ENCODE measurements at regions not wholly inside any gene's neighbourhood (a gene's known extent, or its start where the extent isn't known, plus 50 kb on each side); places are given as distances from the start of the nearest gene placed in this dataset.

GRCh38 chr1:239436286-239436685 lies 49.9 kb downstream of the CHRM3 start:
- TF ChIP-seq EZH2 (IDR thresholded peaks at IDR 0.05) (no peak), POLR2AphosphoS5 (IDR thresholded peaks at IDR 0.05; ENCODE audit: borderline replicate concordance, low read depth, low read length) (no peak), FOXP2 (optimal IDR thresholded peaks at IDR 0.05; ENCODE audit: control extremely low read depth, extremely low read length, insufficient read depth) (no peak)
- Histone ChIP-seq H3K9ac (ENCODE audit: insufficient read length) (no peak overlapping the region), H3K9me3 (ENCODE audit: low read depth, low read length) (no peaks in the 10 kb centered on the region), H3K36me3 (ENCODE audit: insufficient read depth, low read length) (no peaks in the 10 kb centered on the region), H3K4me3 (no peak overlapping the region), H3K27ac (no peak overlapping the region)
- DNase-seq (ENCODE audit: low read depth, low spot score), result no peak

GRCh38 chr1:239437822-239438221 lies 51.5 kb downstream of the CHRM3 start:
- Histone ChIP-seq H3K4me3 (no peak overlapping the region), H3K36me3 (ENCODE audit: insufficient read depth, low read length) (no peaks in the 10 kb centered on the region), H3K9me3 (ENCODE audit: low read depth, low read length) (no peaks in the 10 kb centered on the region), H3K9ac (ENCODE audit: insufficient read length) (no peak overlapping the region), H3K27ac (no peak overlapping the region)
- DNase-seq (ENCODE audit: low read depth, low spot score), result no peak
- TF ChIP-seq FOXP2 (optimal IDR thresholded peaks at IDR 0.05; ENCODE audit: control extremely low read depth, extremely low read length, insufficient read depth) (no peak), EZH2 (IDR thresholded peaks at IDR 0.05) (no peak), POLR2AphosphoS5 (IDR thresholded peaks at IDR 0.05; ENCODE audit: borderline replicate concordance, low read depth, low read length) (no peak)

GRCh38 chr1:239438891-239439290 lies 52.5 kb downstream of the CHRM3 start:
- no peak overlapping the region for H3K9ac ChIP-seq (ENCODE audit: insufficient read length)
- TF ChIP-seq FOXP2 (optimal IDR thresholded peaks at IDR 0.05; ENCODE audit: control extremely low read depth, extremely low read length, insufficient read depth) (no peak), POLR2AphosphoS5 (IDR thresholded peaks at IDR 0.05; ENCODE audit: borderline replicate concordance, low read depth, low read length) (no peak), EZH2 (IDR thresholded peaks at IDR 0.05) (no peak)
- H3K36me3 ChIP-seq (ENCODE audit: insufficient read depth, low read length), result no peaks in the 10 kb centered on the region
- no peak for DNase-seq (ENCODE audit: low read depth, low spot score)
- no peak overlapping the region for H3K27ac ChIP-seq
- H3K9me3 ChIP-seq (ENCODE audit: low read depth, low read length), result no peaks in the 10 kb centered on the region
- H3K4me3 ChIP-seq, result no peak overlapping the region

GRCh38 chr1:239443361-239443760 lies 57.0 kb downstream of the CHRM3 start:
- no peak for DNase-seq (ENCODE audit: low read depth, low spot score)
- H3K27ac ChIP-seq, result no peak overlapping the region
- no peak overlapping the region for H3K9ac ChIP-seq (ENCODE audit: insufficient read length)
- no peak for TF ChIP-seq FOXP2 (optimal IDR thresholded peaks at IDR 0.05; ENCODE audit: control extremely low read depth, extremely low read length, insufficient read depth)
- no peak for TF ChIP-seq EZH2 (IDR thresholded peaks at IDR 0.05)
- TF ChIP-seq POLR2AphosphoS5 (IDR thresholded peaks at IDR 0.05; ENCODE audit: borderline replicate concordance, low read depth, low read length), result no peak
- H3K36me3 ChIP-seq (ENCODE audit: insufficient read depth, low read length), result no peaks in the 10 kb centered on the region
- no peak overlapping the region for H3K4me3 ChIP-seq
- H3K9me3 ChIP-seq (ENCODE audit: low read depth, low read length), result no peaks in the 10 kb centered on the region

GRCh38 chr1:239446611-239447010 lies 60.2 kb downstream of the CHRM3 start:
- no peaks in the 10 kb centered on the region for H3K9me3 ChIP-seq (ENCODE audit: low read depth, low read length)
- H3K36me3 ChIP-seq (ENCODE audit: insufficient read depth, low read length), result no peaks in the 10 kb centered on the region
- no peak for DNase-seq (ENCODE audit: low read depth, low spot score)
- no peak overlapping the region for H3K9ac ChIP-seq (ENCODE audit: insufficient read length)
- no peak overlapping the region for H3K27ac ChIP-seq
- TF ChIP-seq POLR2AphosphoS5 (IDR thresholded peaks at IDR 0.05; ENCODE audit: borderline replicate concordance, low read depth, low read length) (no peak), EZH2 (IDR thresholded peaks at IDR 0.05) (no peak), FOXP2 (optimal IDR thresholded peaks at IDR 0.05; ENCODE audit: control extremely low read depth, extremely low read length, insufficient read depth) (no peak)
- no peak overlapping the region for H3K4me3 ChIP-seq

GRCh38 chr1:239448911-239449310 lies 62.5 kb downstream of the CHRM3 start:
- Histone ChIP-seq H3K36me3 (ENCODE audit: insufficient read depth, low read length) (no peaks in the 10 kb centered on the region), H3K4me3 (no peak overlapping the region), H3K9ac (ENCODE audit: insufficient read length) (no peak overlapping the region), H3K27ac (no peak overlapping the region), H3K9me3 (ENCODE audit: low read depth, low read length) (no peaks in the 10 kb centered on the region)
- no peak for DNase-seq (ENCODE audit: low read depth, low spot score)
- TF ChIP-seq POLR2AphosphoS5 (IDR thresholded peaks at IDR 0.05; ENCODE audit: borderline replicate concordance, low read depth, low read length) (no peak), FOXP2 (optimal IDR thresholded peaks at IDR 0.05; ENCODE audit: control extremely low read depth, extremely low read length, insufficient read depth) (no peak), EZH2 (IDR thresholded peaks at IDR 0.05) (no peak)

- TF ChIP-seq POLR2AphosphoS5 (IDR thresholded peaks at IDR 0.05; ENCODE audit: borderline replicate concordance, low read depth, low read length), result no peak
- no peak for TF ChIP-seq FOXP2 (optimal IDR thresholded peaks at IDR 0.05; ENCODE audit: control extremely low read depth, extremely low read length, insufficient read depth)
- TF ChIP-seq EZH2 (IDR thresholded peaks at IDR 0.05), result no peak
- Histone ChIP-seq H3K36me3 (ENCODE audit: insufficient read depth, low read length) (no peaks in the 10 kb centered on the region), H3K27ac (no peak overlapping the region), H3K4me3 (no peak overlapping the region), H3K9me3 (ENCODE audit: low read depth, low read length) (no peaks in the 10 kb centered on the region), H3K9ac (ENCODE audit: insufficient read length) (no peak overlapping the region)
- DNase-seq (ENCODE audit: low read depth, low spot score), result no peak
Observed at GRCh38 chr1:239455743-239456142, 69.4 kb downstream of the CHRM3 start.

GRCh38 chr1:239456788-239457187 lies 70.4 kb downstream of the CHRM3 start:
- no peak overlapping the region for H3K27ac ChIP-seq
- no peak overlapping the region for H3K9ac ChIP-seq (ENCODE audit: insufficient read length)
- no peaks in the 10 kb centered on the region for H3K36me3 ChIP-seq (ENCODE audit: insufficient read depth, low read length)
- no peak for DNase-seq (ENCODE audit: low read depth, low spot score)
- H3K9me3 ChIP-seq (ENCODE audit: low read depth, low read length), result no peaks in the 10 kb centered on the region
- TF ChIP-seq POLR2AphosphoS5 (IDR thresholded peaks at IDR 0.05; ENCODE audit: borderline replicate concordance, low read depth, low read length), result no peak
- TF ChIP-seq FOXP2 (optimal IDR thresholded peaks at IDR 0.05; ENCODE audit: control extremely low read depth, extremely low read length, insufficient read depth), result no peak
- TF ChIP-seq EZH2 (IDR thresholded peaks at IDR 0.05), result no peak
- no peak overlapping the region for H3K4me3 ChIP-seq

- TF ChIP-seq FOXP2 (optimal IDR thresholded peaks at IDR 0.05; ENCODE audit: control extremely low read depth, extremely low read length, insufficient read depth) (no peak), POLR2AphosphoS5 (IDR thresholded peaks at IDR 0.05; ENCODE audit: borderline replicate concordance, low read depth, low read length) (no peak), EZH2 (IDR thresholded peaks at IDR 0.05) (no peak)
- Histone ChIP-seq H3K9me3 (ENCODE audit: low read depth, low read length) (no peaks in the 10 kb centered on the region), H3K4me3 (no peak overlapping the region), H3K9ac (ENCODE audit: insufficient read length) (no peak overlapping the region), H3K27ac (no peak overlapping the region), H3K36me3 (ENCODE audit: insufficient read depth, low read length) (no peaks in the 10 kb centered on the region)
- DNase-seq (ENCODE audit: low read depth, low spot score), result no peak
Observed at GRCh38 chr1:239457491-239458143, 71.2 kb downstream of the CHRM3 start.

Data from SK-N-MC (cell line).